ENCODE measurements at regions not wholly inside any gene's neighbourhood (a gene's known extent, or its start where the extent isn't known, plus 50 kb on each side); places are given as distances from the start of the nearest gene placed in this dataset.

- no peak for TF ChIP-seq CTCF (IDR thresholded peaks at IDR 0.05)
- no peak for TF ChIP-seq POLR2AphosphoS5 (IDR thresholded peaks at IDR 0.05)
- no peak for TF ChIP-seq POLR2A (IDR thresholded peaks at IDR 0.05)
These were observed 166.7 kb upstream of the ELL2 start for GRCh38 chr5:96128204-96128864.

Data from sigmoid colon (tissue), 4 donors.